Activated T-cell treated with anti-CD3 and anti-CD28 coated beads for 1 hour (primary cell): ENCODE measurements at regions not wholly inside any gene's neighbourhood (a gene's known extent, or its start where the extent isn't known, plus 50 kb on each side); places are given as distances from the start of the nearest gene placed in this dataset.
"Not testable (repeated sequence)": the region's sequence is repeated elsewhere in the genome, so short reads cannot be mapped to it uniquely, and the experiment has no call there.

ENCODE experiments used
- DNase-seq: peaks from one replicate; pipeline ENCODE4 v3.0.0-alpha.2; 2020; ENCODE audit warnings: low read depth

GRCh38 chr7:65800890-65801341 lies 72.0 kb upstream of the VKORC1L1 start:
- DNase-seq = no peak

- no peak for DNase-seq
Measured at GRCh38 chr7:65804887-65805286, 68.0 kb upstream of the VKORC1L1 start.

GRCh38 chr7:65807067-65807466 lies 65.8 kb upstream of the VKORC1L1 start:
- DNase-seq = not testable (repeated sequence)

DNA sequence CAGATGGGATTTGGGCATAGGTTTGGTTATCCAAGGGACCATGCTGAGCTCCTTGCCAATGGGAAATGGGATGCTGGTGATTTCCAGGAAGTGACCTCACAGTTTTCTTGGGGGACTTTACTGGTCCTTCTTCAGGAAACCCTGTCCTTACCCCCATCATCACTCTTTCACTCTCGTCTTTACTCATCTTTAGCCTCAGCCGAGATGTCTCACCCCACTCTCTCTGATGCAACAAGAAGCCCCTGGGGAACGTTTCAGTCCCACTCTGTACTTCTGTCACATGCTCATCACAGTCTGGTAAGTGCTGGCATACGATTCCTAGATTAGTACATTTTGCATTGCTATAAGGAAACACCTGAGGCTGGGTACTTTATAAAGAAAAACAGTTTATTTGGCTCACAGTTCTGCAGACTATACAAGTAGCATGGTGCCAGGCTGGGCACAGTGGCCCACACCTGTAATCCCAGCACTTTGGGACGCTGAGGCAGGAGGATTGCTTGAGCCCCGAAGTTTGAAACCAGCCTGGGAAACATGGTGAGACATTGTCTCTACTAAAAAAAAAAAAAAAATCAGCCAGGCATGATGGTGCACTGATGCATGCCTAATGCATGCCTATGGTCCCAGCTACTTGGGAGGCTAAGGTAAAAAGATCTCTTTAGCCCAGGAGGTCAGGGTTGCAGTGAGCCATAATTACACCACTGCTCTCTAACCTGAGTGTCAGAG lies 63.5 kb upstream of the VKORC1L1 start:
- no peak for DNase-seq

- DNase-seq = no peak
Measured at GRCh38 chr7:65809982-65810288, 62.9 kb upstream of the VKORC1L1 start.

- DNase-seq = no peak
Measured at GRCh38 chr7:65812281-65812680, 60.6 kb upstream of the VKORC1L1 start.

GRCh38 chr7:65814556-65815167 lies 58.2 kb upstream of the VKORC1L1 start:
- DNase-seq = not testable (repeated sequence)

DNA sequence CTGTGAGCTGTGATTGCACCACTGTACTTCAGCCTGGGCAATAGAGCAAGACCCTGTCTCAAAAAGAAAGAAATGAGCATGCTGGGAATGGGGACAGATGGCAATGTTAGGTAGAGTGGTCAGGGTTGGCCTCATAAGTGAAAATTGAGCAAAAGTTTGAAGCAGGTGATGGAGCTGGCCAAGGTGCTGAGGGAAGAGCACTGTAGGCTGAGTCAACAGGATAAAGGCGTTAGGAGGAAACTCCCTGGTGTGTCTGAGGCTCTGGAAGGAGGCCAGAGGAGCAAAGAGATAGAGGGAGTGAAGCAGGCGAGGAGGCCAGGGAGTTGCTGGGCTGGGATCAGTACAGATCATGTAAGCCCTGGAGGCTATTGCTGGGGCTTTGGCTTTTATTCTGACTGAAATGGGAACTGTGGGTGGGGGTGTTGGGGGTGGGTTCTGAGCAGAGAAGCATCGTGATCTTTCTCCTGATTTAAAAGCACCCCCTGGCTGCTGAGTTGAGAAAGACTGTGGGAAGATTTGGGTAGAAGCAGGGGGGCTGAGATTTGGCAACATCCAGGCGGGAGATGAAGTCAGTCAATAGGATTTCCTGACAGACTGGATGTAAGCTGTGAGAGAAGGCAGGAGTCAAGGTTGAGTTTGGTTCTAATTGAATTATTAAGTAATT lies 52.5 kb upstream of the VKORC1L1 start:
- no peak for DNase-seq
